HepG2 (cell line): ENCODE measurements at regions not wholly inside any gene's neighbourhood (a gene's known extent, or its start where the extent isn't known, plus 50 kb on each side); places are given as distances from the start of the nearest gene placed in this dataset.

Source experiments
- CHD2 ChIP-seq: IDR thresholded peaks from 2 replicates; pipeline ENCODE4 v1.6.1; 2011; ENCODE audit warnings: low read depth, low read length, improper control_type of control experiment
- GTF2F1 ChIP-seq: fragments of 150-350 bp; IDR thresholded peaks from 2 replicates; pipeline ENCODE4 v1.6.1; 2014; ENCODE audit warnings: low read length
- HHEX ChIP-seq: IDR thresholded peaks from 2 replicates; pipeline ENCODE4 v1.6.1; 2016; ENCODE audit warnings: control low read depth
- JUN ChIP-seq: sonication (generic); formaldehyde crosslinking; IDR thresholded peaks from 2 replicates; pipeline ENCODE4 v1.4.0; 2020; ENCODE audit warnings: mild to moderate bottlenecking, missing genetic modification reagents
- KLF11 ChIP-seq: IDR thresholded peaks from 2 replicates; pipeline ENCODE4 v1.6.1; 2016; ENCODE audit warnings: missing compliant biosample characterization
- MAFG ChIP-seq: sonication (generic); formaldehyde crosslinking; IDR thresholded peaks from 2 replicates; pipeline ENCODE4 v1.5.1; 2020; ENCODE audit warnings: mild to moderate bottlenecking, missing genetic modification reagents
- NCOR1 ChIP-seq: fragments of 200-600 bp; sonication (generic); IDR thresholded peaks from 2 replicates; pipeline ENCODE4 v1.7.0; 2017; ENCODE audit warnings: antibody characterized with exemption, low read length, borderline replicate concordance
- RFX5 ChIP-seq: IDR thresholded peaks from 2 replicates; pipeline ENCODE4 v1.6.1; 2011; ENCODE audit warnings: low read depth, low read length, improper control_type of control experiment
- TOPORS ChIP-seq: sonication (generic); formaldehyde crosslinking; IDR thresholded peaks from 2 replicates; pipeline ENCODE4 v1.8.0; 2023; ENCODE audit warnings: mild to moderate bottlenecking, missing genetic modification reagents
- ZNF264 ChIP-seq: sonication (generic); formaldehyde crosslinking; IDR thresholded peaks from 2 replicates; pipeline ENCODE4 v1.4.0; 2020; ENCODE audit warnings: missing genetic modification reagents
- ZSCAN30 ChIP-seq: sonication (generic); formaldehyde crosslinking; IDR thresholded peaks from 2 replicates; pipeline ENCODE4 v1.5.0; 2020; ENCODE audit warnings: mild to moderate bottlenecking, missing genetic modification reagents
- TF ChIP-seq, protein P1 (sequence below): sonication (generic); formaldehyde crosslinking; IDR thresholded peaks from 2 replicates; pipeline ENCODE4 v1.4.0; 2020; ENCODE audit warnings: missing genetic modification reagents, borderline replicate concordance
- TF ChIP-seq, protein P2 (sequence below): sonication (generic); formaldehyde crosslinking; IDR thresholded peaks from 2 replicates; pipeline ENCODE4 v1.4.0; 2020; ENCODE audit warnings: missing genetic modification reagents, borderline replicate concordance
- TF ChIP-seq, protein P3 (sequence below): sonication (generic); formaldehyde crosslinking; IDR thresholded peaks from 2 replicates; pipeline ENCODE4 v1.4.0; 2020; ENCODE audit warnings: missing genetic modification reagents
- TF ChIP-seq, protein P4 (sequence below): fragments of 450-650 bp; IDR thresholded peaks from 2 replicates; pipeline ENCODE4 v1.6.1; 2017; ENCODE audit warnings: mild to moderate bottlenecking
- TF ChIP-seq, protein P5 (sequence below): sonication (generic); formaldehyde crosslinking; IDR thresholded peaks from 2 replicates; pipeline ENCODE4 v1.4.0; 2020; ENCODE audit warnings: missing genetic modification reagents, mild to moderate bottlenecking, borderline replicate concordance

DNA sequence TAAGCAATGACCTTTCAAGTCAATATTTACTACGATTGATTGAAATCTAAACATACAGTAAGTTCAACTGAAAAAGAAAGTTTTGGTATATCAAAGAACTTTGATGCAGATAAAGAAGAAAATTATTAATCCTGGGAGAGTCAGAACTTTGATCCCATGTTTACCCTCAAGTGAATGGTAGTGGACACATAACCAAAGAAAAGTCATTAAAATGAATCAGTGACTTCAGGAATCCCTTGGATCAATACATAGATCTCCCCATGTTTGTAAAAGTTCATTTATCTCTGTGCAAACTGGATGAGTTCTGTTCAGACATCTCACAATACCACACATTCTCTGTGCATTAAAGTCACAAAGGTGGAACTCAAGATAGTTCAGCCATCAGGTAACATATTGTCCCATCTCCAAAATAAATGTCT lies 75.5 kb upstream of the RELN start (continued):
- TF ChIP-seq, protein P1, sequence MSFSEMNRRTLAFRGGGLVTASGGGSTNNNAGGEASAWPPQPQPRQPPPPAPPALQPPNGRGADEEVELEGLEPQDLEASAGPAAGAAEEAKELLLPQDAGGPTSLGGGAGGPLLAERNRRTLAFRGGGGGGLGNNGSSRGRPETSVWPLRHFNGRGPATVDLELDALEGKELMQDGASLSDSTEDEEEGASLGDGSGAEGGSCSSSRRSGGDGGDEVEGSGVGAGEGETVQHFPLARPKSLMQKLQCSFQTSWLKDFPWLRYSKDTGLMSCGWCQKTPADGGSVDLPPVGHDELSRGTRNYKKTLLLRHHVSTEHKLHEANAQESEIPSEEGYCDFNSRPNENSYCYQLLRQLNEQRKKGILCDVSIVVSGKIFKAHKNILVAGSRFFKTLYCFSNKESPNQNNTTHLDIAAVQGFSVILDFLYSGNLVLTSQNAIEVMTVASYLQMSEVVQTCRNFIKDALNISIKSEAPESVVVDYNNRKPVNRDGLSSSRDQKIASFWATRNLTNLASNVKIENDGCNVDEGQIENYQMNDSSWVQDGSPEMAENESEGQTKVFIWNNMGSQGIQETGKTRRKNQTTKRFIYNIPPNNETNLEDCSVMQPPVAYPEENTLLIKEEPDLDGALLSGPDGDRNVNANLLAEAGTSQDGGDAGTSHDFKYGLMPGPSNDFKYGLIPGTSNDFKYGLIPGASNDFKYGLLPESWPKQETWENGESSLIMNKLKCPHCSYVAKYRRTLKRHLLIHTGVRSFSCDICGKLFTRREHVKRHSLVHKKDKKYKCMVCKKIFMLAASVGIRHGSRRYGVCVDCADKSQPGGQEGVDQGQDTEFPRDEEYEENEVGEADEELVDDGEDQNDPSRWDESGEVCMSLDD (CRISPR knock-in tag), result peak; percentile 72; the same call in 1 of the 2 replicates
- TF ChIP-seq TOPORS (no peak), GTF2F1 (no peak), ZNF264 (CRISPR knock-in tag) (peak; percentile 69; the same call in 1 of the 2 replicates), HHEX (CRISPR knock-in tag) (peak; percentile 98), NCOR1 (peak; percentile 86; the same call in 1 of the 2 replicates), RFX5 (no peak), MAFG (CRISPR knock-in tag) (no peak), ZSCAN30 (0 out of 2 replicates have a peak, but pooled peaks have one; percentile 29), JUN (peak; percentile 91), KLF11 (CRISPR knock-in tag) (peak; percentile 35; the same call in 1 of the 2 replicates), CHD2 (no peak)
- TF ChIP-seq, protein P2, sequence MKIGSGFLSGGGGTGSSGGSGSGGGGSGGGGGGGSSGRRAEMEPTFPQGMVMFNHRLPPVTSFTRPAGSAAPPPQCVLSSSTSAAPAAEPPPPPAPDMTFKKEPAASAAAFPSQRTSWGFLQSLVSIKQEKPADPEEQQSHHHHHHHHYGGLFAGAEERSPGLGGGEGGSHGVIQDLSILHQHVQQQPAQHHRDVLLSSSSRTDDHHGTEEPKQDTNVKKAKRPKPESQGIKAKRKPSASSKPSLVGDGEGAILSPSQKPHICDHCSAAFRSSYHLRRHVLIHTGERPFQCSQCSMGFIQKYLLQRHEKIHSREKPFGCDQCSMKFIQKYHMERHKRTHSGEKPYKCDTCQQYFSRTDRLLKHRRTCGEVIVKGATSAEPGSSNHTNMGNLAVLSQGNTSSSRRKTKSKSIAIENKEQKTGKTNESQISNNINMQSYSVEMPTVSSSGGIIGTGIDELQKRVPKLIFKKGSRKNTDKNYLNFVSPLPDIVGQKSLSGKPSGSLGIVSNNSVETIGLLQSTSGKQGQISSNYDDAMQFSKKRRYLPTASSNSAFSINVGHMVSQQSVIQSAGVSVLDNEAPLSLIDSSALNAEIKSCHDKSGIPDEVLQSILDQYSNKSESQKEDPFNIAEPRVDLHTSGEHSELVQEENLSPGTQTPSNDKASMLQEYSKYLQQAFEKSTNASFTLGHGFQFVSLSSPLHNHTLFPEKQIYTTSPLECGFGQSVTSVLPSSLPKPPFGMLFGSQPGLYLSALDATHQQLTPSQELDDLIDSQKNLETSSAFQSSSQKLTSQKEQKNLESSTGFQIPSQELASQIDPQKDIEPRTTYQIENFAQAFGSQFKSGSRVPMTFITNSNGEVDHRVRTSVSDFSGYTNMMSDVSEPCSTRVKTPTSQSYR (CRISPR knock-in tag), result peak; percentile 48; the same call in 1 of the 2 replicates
- TF ChIP-seq, protein P3, sequence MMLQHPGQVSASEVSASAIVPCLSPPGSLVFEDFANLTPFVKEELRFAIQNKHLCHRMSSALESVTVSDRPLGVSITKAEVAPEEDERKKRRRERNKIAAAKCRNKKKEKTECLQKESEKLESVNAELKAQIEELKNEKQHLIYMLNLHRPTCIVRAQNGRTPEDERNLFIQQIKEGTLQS (CRISPR knock-in tag), result peak; percentile 62; the same call in 1 of the 2 replicates
- TF ChIP-seq, protein P4, sequence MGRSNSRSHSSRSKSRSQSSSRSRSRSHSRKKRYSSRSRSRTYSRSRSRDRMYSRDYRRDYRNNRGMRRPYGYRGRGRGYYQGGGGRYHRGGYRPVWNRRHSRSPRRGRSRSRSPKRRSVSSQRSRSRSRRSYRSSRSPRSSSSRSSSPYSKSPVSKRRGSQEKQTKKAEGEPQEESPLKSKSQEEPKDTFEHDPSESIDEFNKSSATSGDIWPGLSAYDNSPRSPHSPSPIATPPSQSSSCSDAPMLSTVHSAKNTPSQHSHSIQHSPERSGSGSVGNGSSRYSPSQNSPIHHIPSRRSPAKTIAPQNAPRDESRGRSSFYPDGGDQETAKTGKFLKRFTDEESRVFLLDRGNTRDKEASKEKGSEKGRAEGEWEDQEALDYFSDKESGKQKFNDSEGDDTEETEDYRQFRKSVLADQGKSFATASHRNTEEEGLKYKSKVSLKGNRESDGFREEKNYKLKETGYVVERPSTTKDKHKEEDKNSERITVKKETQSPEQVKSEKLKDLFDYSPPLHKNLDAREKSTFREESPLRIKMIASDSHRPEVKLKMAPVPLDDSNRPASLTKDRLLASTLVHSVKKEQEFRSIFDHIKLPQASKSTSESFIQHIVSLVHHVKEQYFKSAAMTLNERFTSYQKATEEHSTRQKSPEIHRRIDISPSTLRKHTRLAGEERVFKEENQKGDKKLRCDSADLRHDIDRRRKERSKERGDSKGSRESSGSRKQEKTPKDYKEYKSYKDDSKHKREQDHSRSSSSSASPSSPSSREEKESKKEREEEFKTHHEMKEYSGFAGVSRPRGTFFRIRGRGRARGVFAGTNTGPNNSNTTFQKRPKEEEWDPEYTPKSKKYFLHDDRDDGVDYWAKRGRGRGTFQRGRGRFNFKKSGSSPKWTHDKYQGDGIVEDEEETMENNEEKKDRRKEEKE, result no peak
- TF ChIP-seq, protein P5, sequence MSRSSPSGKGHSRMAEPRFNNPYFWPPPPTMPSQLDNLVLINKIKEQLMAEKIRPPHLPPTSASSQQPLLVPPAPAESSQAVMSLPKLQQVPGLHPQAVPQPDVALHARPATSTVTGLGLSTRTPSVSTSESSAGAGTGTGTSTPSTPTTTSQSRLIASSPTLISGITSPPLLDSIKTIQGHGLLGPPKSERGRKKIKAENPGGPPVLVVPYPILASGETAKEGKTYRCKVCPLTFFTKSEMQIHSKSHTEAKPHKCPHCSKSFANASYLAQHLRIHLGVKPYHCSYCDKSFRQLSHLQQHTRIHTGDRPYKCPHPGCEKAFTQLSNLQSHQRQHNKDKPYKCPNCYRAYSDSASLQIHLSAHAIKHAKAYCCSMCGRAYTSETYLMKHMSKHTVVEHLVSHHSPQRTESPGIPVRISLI (CRISPR knock-in tag), result peak; percentile 45; the same call in 1 of the 2 replicates
